Panc1 (cell line): ENCODE measurements at regions not wholly inside any gene's neighbourhood (a gene's known extent, or its start where the extent isn't known, plus 50 kb on each side); places are given as distances from the start of the nearest gene placed in this dataset.

Experiments used
- ATAC-seq: fragments of 200-7000 bp; cut with Tn5 transposase; 2 replicates; pipeline ENCODE4 v1.9.1; 2020; ENCODE audit warnings: mild to moderate bottlenecking, moderate library complexity
- BruUV-seq: library from RNA; stranded (reverse); fragments of 400-500 nt; replicated peaks from 2 replicates; lab custom pipeline; 2021; lab: Mats Ljungman, UMichigan
- CTCF ChIA-PET: fragments of 300-600 bp; sonication (Branson Sonifier 250); formaldehyde crosslinking; loops from one replicate; lab custom pipeline; 2022; ENCODE audit warnings: antibody characterized with exemption; lab: Charles Lee
- POLR2A ChIA-PET: fragments of 300-600 bp; sonication (Branson Sonifier 250); formaldehyde crosslinking; loops from one replicate; lab custom pipeline; 2022; ENCODE audit warnings: antibody characterized with exemption; lab: Charles Lee
- DNase-seq: peaks from one replicate; pipeline ENCODE4 v3.0.0-alpha.2; 2010; ENCODE audit warnings: low read depth, low spot score
- H3K27ac ChIP-seq: 2 replicates; pipeline ENCODE4 v1.5.1; 2011; ENCODE audit warnings: mild to moderate bottlenecking, low read length, inconsistent platforms
- H3K27me3 ChIP-seq: fragments of 200-500 bp; sonication (Bioruptor generic); 2 replicates; pipeline ENCODE4 v1.6.0; 2014; ENCODE audit warnings: low read length, inconsistent platforms; ENCODE audit not compliant: control insufficient read depth, insufficient read depth
- H3K36me3 ChIP-seq: fragments of 200-500 bp; sonication (Bioruptor generic); 2 replicates; pipeline ENCODE4 v1.5.1; 2014; ENCODE audit warnings: inconsistent platforms, mild to moderate bottlenecking, low read length, moderate library complexity; ENCODE audit not compliant: control insufficient read depth, insufficient read depth
- H3K4me1 ChIP-seq: 2 replicates; pipeline ENCODE4 v1.5.1; 2011; ENCODE audit warnings: inconsistent platforms, mild to moderate bottlenecking, low read length, moderate library complexity; ENCODE audit not compliant: control insufficient read depth, insufficient read depth
- H3K4me3 ChIP-seq, 2 experiments: 2 replicates each; pipeline ENCODE4 v1.5.1; 2011 to 2012; ENCODE audit warnings: low read depth in 2 of 2, low read length in 2 of 2, mild to moderate bottlenecking in 2 of 2, inconsistent platforms in 1 of 2, moderate library complexity in 1 of 2
- H3K9me3 ChIP-seq: fragments of 200-500 bp; sonication (Bioruptor generic); 2 replicates; pipeline ENCODE4 v1.5.1; 2014; ENCODE audit warnings: low read depth, mild to moderate bottlenecking, inconsistent platforms, low read length, moderate library complexity; ENCODE audit not compliant: control insufficient read depth, insufficient read depth
- CTCF ChIP-seq: fragments of 450-650 bp; IDR thresholded peaks from 2 replicates; pipeline ENCODE4 v1.5.1; 2017; ENCODE audit warnings: mild to moderate bottlenecking
- POLR2AphosphoS5 ChIP-seq: IDR thresholded peaks from 2 replicates; pipeline ENCODE4 v1.6.1; 2012; ENCODE audit warnings: mild to moderate bottlenecking, low read depth, low read length, moderate library complexity
- SIN3A ChIP-seq: IDR thresholded peaks from 2 replicates; pipeline ENCODE4 v1.6.1; 2012; ENCODE audit warnings: low read depth, mild to moderate bottlenecking, low read length, moderate library complexity, borderline replicate concordance; ENCODE audit not compliant: insufficient read depth
- TCF7L2 ChIP-seq: IDR thresholded peaks from 2 replicates; pipeline ENCODE4 v1.6.1; 2011; ENCODE audit warnings: mild to moderate bottlenecking, low read depth, low read length, inconsistent platforms
- in situ Hi-C: cut with HindIII; loops from 2 replicates; pipeline ENCODE4 v1.10.0; 2016; ENCODE audit warnings: low sequenced_read_pairs, low pct_unique_long_range_greater_than_20kb
- intact Hi-C: fragments of 100-400 bp; cut with micrococcal nuclease; formaldehyde crosslinking; loops from one replicate; pipeline ENCODE4 v1.10.0; 2022; ENCODE audit not compliant: unreplicated experiment
- TF ChIP-seq, protein P1 (sequence below), 2 experiments: IDR thresholded peaks; 2 replicates each; pipeline ENCODE4 v1.6.1; 2011 to 2012; ENCODE audit warnings: low read depth in 2 of 2, control low read depth in 1 of 2, low read length in 1 of 2, mild to moderate bottlenecking in 1 of 2, moderate library complexity in 1 of 2; ENCODE audit not compliant: insufficient read depth in 1 of 2

- Histone ChIP-seq H3K4me3 (no peak overlapping the region), H3K9me3 (no peaks in the 10 kb centered on the region), H3K27ac (no peak overlapping the region), H3K36me3 (no peaks in the 10 kb centered on the region), H3K4me1 (no peaks in the 10 kb centered on the region), H3K27me3 (no peaks in the 10 kb centered on the region)
- intact Hi-C loops (no loop called here), in situ Hi-C loops (no loop called here)
- POLR2A ChIA-PET: no interaction called here
- BruUV-seq: no TSS peak
- TF ChIP-seq, protein P1, sequence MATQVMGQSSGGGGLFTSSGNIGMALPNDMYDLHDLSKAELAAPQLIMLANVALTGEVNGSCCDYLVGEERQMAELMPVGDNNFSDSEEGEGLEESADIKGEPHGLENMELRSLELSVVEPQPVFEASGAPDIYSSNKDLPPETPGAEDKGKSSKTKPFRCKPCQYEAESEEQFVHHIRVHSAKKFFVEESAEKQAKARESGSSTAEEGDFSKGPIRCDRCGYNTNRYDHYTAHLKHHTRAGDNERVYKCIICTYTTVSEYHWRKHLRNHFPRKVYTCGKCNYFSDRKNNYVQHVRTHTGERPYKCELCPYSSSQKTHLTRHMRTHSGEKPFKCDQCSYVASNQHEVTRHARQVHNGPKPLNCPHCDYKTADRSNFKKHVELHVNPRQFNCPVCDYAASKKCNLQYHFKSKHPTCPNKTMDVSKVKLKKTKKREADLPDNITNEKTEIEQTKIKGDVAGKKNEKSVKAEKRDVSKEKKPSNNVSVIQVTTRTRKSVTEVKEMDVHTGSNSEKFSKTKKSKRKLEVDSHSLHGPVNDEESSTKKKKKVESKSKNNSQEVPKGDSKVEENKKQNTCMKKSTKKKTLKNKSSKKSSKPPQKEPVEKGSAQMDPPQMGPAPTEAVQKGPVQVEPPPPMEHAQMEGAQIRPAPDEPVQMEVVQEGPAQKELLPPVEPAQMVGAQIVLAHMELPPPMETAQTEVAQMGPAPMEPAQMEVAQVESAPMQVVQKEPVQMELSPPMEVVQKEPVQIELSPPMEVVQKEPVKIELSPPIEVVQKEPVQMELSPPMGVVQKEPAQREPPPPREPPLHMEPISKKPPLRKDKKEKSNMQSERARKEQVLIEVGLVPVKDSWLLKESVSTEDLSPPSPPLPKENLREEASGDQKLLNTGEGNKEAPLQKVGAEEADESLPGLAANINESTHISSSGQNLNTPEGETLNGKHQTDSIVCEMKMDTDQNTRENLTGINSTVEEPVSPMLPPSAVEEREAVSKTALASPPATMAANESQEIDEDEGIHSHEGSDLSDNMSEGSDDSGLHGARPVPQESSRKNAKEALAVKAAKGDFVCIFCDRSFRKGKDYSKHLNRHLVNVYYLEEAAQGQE (IDR thresholded peaks at IDR 0.05; ENCODE audit: insufficient read depth in 1 of 2, low read depth in 2 of 2, low read length in 1 of 2): no peak
- TF ChIP-seq CTCF (no peak), POLR2AphosphoS5 (no peak)
- ATAC-seq (no peak), DNase-seq (no peak)
- CTCF ChIA-PET: no interaction called here
Observed at GRCh38 chr17:69871318-69871717, 203.7 kb upstream of the KCNJ16 start.

DNA sequence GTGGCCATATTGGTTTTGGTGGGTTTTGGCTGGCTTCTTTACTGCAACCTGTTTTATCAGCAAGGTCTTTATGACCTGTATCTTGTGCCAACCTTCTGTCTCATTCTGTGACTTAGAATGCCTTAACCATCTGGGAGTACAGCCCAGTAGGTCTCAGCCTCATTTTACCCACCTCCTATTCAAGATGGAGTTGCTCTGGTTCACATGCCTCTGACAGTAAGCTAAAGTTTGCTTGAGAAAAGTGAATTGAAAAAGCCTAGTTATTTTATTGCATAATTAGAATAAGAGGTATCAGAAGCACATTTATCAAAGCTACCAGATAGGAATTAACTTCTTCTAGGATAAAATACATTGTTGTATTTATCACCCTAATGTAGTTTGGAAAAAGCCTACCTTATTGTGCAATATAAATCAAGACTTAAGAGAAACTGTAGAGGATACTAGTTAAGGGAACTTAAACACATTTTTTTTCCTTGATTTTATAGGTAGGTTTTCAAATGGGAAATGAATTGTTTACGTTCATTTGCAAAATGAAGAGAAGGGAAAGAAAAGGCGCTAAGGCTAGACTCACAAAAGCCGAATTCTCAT lies 202.3 kb upstream of the KCNJ16 start:
- DNase-seq (no peak), ATAC-seq (no peak)
- no peaks in the 10 kb centered on the region for H3K9me3 ChIP-seq
- no peaks in the 10 kb centered on the region for H3K36me3 ChIP-seq
- in situ Hi-C loops (no loop called here), intact Hi-C loops (no loop called here)
- H3K27me3 ChIP-seq: no peaks in the 10 kb centered on the region
- CTCF ChIA-PET: no interaction called here
- TF ChIP-seq SIN3A (no peak), POLR2AphosphoS5 (no peak), CTCF (no peak), TCF7L2 (no peak)
- TF ChIP-seq, protein P1 (IDR thresholded peaks at IDR 0.05; ENCODE audit: insufficient read depth in 1 of 2, low read depth in 2 of 2, low read length in 1 of 2): no peak
- no peaks in the 10 kb centered on the region for H3K4me1 ChIP-seq
- BruUV-seq: no TSS peak
- no peak overlapping the region for H3K27ac ChIP-seq
- POLR2A ChIA-PET: no interaction called here
- H3K4me3 ChIP-seq: no peak overlapping the region
